Right lobe of liver (tissue), 4 donors: ENCODE measurements at regions not wholly inside any gene's neighbourhood (a gene's known extent, or its start where the extent isn't known, plus 50 kb on each side); places are given as distances from the start of the nearest gene placed in this dataset.

ENCODE experiments used
- CTCF ChIP-seq, 4 donors: fragments of 200-600 bp in 3 of 4; fragments of 450-650 bp in 1 of 4; IDR thresholded peaks; one replicate each; pipeline versions ENCODE4 v1.5.1 to v1.8.0; 2016 to 2022; ENCODE audit warnings: antibody characterized with exemption in 4 of 4, mild to moderate bottlenecking in 2 of 4
- POLR2A ChIP-seq: fragments of 450-650 bp; IDR thresholded peaks from one replicate; pipeline ENCODE4 v1.6.1; 2017; ENCODE audit warnings: antibody characterized with exemption, mild to moderate bottlenecking
- donor health status: DM: no; HTN: no; CAD: no.
- donor health status: DM: no; HTN: no; CAD: no.
- donor health status: DM: no; HTN: yes; CAD: no.

- TF ChIP-seq CTCF (IDR thresholded peaks at IDR 0.05) (no peak), POLR2A (no peak)
These were observed 278.1 kb upstream of the CAMK1G start for GRCh38 chr1:209305221-209305954.
